ENCODE measurements at regions not wholly inside any gene's neighbourhood (a gene's known extent, or its start where the extent isn't known, plus 50 kb on each side); places are given as distances from the start of the nearest gene placed in this dataset.

GRCh38 chr3:182000447-182000846 is 288.7 kb downstream of the SOX2 start:
- TF ChIP-seq, protein P1, sequence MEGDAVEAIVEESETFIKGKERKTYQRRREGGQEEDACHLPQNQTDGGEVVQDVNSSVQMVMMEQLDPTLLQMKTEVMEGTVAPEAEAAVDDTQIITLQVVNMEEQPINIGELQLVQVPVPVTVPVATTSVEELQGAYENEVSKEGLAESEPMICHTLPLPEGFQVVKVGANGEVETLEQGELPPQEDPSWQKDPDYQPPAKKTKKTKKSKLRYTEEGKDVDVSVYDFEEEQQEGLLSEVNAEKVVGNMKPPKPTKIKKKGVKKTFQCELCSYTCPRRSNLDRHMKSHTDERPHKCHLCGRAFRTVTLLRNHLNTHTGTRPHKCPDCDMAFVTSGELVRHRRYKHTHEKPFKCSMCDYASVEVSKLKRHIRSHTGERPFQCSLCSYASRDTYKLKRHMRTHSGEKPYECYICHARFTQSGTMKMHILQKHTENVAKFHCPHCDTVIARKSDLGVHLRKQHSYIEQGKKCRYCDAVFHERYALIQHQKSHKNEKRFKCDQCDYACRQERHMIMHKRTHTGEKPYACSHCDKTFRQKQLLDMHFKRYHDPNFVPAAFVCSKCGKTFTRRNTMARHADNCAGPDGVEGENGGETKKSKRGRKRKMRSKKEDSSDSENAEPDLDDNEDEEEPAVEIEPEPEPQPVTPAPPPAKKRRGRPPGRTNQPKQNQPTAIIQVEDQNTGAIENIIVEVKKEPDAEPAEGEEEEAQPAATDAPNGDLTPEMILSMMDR (conservative IDR thresholded peaks at IDR 0.05; ENCODE audit: low read length): no peak
- no peak for TF ChIP-seq EZH2phosphoT487 (IDR thresholded peaks at IDR 0.05; ENCODE audit: borderline replicate concordance, low read depth, low read length)
